22Rv1 (cell line): ENCODE measurements at regions not wholly inside any gene's neighbourhood (a gene's known extent, or its start where the extent isn't known, plus 50 kb on each side); places are given as distances from the start of the nearest gene placed in this dataset.

Experiments used
- H3K27ac ChIP-seq: fragments of 450-650 bp; 2 replicates; pipeline ENCODE4 v1.5.1; 2017
- ZFX ChIP-seq: fragments of 450-650 bp; IDR thresholded peaks from 2 replicates; pipeline ENCODE4 v1.6.1; 2017; ENCODE audit warnings: antibody characterized with exemption, borderline replicate concordance
- TF ChIP-seq, protein P1 (sequence below): fragments of 450-650 bp; IDR thresholded peaks from 2 replicates; pipeline ENCODE4 v1.5.1; 2017; ENCODE audit warnings: mild to moderate bottlenecking

DNA sequence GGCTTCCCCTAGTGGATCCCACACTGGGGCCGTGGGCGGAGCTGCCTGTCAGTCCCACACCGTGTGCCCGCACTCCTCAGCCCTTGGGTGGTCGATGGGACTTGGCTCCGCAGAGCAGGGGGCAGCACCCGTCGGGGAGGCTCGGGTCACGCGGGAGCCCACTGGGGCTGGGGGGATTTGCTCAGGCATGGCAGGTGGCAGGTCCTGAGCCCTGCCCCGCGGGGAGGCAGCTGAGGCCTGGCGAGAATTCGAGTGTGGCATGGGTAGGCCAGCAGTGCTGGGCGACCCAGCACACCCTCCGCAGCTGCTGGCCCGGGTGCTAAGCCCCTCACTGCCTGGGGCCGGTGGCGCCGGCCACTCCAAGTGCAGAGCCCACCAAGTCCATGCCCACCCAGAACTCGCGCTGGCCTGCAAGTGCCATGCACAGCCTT is 481.7 kb upstream of the PRR20A start:
- TF ChIP-seq, protein P1, sequence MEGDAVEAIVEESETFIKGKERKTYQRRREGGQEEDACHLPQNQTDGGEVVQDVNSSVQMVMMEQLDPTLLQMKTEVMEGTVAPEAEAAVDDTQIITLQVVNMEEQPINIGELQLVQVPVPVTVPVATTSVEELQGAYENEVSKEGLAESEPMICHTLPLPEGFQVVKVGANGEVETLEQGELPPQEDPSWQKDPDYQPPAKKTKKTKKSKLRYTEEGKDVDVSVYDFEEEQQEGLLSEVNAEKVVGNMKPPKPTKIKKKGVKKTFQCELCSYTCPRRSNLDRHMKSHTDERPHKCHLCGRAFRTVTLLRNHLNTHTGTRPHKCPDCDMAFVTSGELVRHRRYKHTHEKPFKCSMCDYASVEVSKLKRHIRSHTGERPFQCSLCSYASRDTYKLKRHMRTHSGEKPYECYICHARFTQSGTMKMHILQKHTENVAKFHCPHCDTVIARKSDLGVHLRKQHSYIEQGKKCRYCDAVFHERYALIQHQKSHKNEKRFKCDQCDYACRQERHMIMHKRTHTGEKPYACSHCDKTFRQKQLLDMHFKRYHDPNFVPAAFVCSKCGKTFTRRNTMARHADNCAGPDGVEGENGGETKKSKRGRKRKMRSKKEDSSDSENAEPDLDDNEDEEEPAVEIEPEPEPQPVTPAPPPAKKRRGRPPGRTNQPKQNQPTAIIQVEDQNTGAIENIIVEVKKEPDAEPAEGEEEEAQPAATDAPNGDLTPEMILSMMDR, result no peak
- no peak for TF ChIP-seq ZFX
- H3K27ac ChIP-seq, result no peak overlapping the region

DNA sequence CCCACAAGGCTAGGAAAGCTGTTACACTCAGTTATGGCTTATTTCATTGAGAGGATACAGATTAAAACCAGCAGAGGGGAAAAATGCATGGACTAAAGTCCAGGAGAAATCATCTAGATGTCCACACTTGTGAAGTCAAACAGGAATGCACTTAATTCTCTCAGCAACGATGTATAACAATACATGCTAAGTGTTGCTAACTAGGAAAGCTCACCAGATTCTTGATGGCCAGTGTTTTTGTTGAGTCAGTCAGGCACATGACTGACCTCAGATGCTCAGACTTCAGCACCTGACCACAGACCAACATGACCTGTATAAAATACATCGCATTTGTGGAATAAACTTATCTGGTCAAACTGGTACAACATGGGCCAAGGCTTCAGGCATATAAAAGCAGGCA is 470.2 kb upstream of the PRR20A start:
- TF ChIP-seq, protein P1, result no peak
- no peak overlapping the region for H3K27ac ChIP-seq

DNA sequence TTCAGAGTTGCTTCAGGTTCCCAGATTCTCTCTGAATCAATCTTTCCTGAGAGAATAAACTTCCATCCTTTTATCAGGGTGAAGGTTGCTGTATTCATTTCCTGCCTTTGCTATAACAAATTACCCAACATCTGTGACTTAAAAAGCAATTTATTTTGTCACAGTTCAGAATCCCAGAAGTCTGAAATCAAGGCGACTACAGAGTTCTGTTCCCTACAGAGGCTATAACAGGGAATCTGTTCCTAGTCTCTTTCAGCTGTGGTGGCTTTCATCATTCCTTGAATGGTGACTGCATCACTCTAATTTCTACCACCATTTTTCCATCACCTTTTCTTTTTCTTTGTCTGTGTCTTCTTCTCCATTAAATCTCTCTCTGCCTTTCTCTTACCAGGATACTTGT is 459.3 kb upstream of the PRR20A start:
- H3K27ac ChIP-seq, result no peak overlapping the region
- TF ChIP-seq ZFX, result no peak
- TF ChIP-seq, protein P1, result no peak

DNA sequence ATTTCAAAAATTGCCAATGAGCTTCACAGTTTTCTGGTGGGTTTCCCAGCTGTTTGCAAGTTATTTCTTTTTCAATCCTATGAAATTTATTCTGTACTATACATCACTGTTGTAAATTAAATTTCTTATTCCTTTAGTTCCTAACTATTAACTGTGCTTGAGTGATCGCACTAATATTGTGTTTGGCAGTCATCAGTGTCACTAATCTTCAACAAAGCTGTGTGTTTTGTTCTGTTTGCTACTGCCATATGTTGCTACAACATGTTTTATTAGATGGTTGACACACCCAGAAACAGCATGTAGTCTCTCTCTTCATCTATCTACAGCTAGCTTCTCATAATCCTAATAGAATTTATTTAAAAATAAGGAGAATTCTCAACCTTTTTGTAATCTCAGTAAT is 453.6 kb upstream of the PRR20A start:
- TF ChIP-seq, protein P1, result no peak
- no peak for TF ChIP-seq ZFX
- H3K27ac ChIP-seq, result peak overlapping the region; percentile 33

DNA sequence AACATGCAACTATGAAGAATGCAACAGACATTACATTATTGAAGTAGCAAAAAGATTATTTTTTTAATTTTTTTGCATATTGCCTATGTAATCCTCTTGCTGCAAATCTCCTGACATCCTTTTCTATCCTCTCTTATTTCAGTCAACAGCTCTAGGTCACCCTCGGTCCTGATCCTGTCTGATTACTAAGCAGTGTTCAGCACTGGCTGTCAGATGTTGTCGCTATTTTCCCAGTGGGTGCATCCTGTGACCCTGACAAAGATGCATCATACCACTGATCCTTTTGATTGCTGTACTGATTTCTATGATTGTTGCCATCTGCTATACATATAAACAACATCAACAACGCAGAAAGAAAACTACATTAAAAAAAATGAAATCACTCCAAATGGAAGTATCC is 443.7 kb upstream of the PRR20A start:
- H3K27ac ChIP-seq, result no peak overlapping the region
- TF ChIP-seq, protein P1, result no peak
- no peak for TF ChIP-seq ZFX

DNA sequence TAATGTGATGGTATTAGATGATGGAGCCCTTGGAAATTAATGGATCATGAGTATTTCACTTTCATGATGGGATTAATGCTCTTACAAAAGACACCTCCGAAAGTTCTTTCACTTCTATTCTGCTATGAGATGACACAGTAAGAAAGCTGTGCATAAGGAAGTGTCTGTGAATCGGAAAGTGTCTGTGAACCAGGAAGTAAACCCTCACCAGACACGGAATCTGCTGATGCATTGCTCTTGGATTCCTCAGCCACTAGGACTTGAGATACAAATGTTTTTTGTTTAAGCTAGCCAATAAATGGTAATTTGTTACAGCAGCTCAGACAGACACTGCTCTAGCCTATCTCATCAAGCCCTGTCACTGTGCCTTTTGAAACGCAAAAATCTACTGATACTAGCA is 440.4 kb upstream of the PRR20A start:
- TF ChIP-seq ZFX, result no peak
- TF ChIP-seq, protein P1, result no peak
- no peak overlapping the region for H3K27ac ChIP-seq

DNA sequence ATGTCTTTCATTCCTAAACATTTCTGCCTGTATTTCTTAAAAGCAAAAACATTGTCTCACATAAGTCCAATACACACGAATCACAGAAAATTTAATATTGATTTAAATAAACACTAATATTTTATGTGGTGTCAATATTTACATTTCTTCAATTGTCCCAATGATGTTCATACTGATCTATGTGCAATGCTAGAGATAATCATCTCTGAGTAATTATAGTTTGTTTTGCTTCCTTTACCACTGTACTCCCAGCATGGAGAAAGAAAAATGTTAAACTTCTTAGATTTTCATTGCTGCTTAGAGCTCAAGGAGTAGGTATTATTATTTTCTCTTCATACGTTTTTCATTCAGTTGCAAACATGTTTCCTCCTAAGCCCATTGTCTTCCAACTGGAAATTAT is 434.2 kb upstream of the PRR20A start:
- TF ChIP-seq, protein P1, result no peak
- TF ChIP-seq ZFX, result no peak
- no peak overlapping the region for H3K27ac ChIP-seq
